GM23248 (cell line): ENCODE measurements at regions not wholly inside any gene's neighbourhood (a gene's known extent, or its start where the extent isn't known, plus 50 kb on each side); places are given as distances from the start of the nearest gene placed in this dataset.

Experiments
- EZH2 ChIP-seq: fragments of 200-600 bp; sonication (generic); IDR thresholded peaks from 2 replicates; pipeline ENCODE4 v1.6.1; 2018; ENCODE audit warnings: antibody characterized with exemption, mild to moderate bottlenecking; ENCODE audit not compliant: insufficient read depth, poor library complexity, severe bottlenecking
- EZH2phosphoT487 ChIP-seq: fragments of 200-600 bp; sonication (generic); IDR thresholded peaks from 2 replicates; pipeline ENCODE4 v1.6.1; 2018; ENCODE audit warnings: antibody characterized with exemption, moderate library complexity, mild to moderate bottlenecking, low read depth; ENCODE audit not compliant: insufficient read depth

DNA sequence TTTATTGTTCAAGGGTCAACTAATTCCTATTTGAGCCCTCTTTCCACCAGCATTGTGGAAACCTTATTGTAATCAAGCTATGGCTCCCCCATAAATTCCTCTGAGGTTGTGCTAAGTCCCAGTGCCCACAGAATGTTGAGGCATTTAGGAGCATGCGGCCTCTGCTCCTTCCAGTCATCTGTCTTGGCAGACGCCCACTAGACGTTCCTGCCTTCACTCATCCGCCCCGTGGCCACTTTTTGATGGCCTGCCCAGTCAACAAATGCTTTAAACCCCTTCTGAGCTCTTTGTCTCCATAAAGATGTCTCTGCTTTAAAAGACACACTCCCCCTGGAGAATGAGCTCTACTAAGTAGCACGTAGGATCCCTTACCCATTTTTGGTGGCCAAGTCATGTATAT is 104.7 kb downstream of the GAS1 start:
- TF ChIP-seq EZH2phosphoT487 (no peak), EZH2 (no peak)
